SKM-1 (cell line): ENCODE measurements at regions not wholly inside any gene's neighbourhood (a gene's known extent, or its start where the extent isn't known, plus 50 kb on each side); places are given as distances from the start of the nearest gene placed in this dataset.
"Not testable (repeated sequence)": the region's sequence is repeated elsewhere in the genome, so short reads cannot be mapped to it uniquely, and the experiment has no call there.

Experiments
- DNase-seq: peaks from one replicate; lab custom pipeline; 2025; ENCODE audit not compliant: unreplicated experiment; lab: John Stamatoyannopoulos, UW

DNA sequence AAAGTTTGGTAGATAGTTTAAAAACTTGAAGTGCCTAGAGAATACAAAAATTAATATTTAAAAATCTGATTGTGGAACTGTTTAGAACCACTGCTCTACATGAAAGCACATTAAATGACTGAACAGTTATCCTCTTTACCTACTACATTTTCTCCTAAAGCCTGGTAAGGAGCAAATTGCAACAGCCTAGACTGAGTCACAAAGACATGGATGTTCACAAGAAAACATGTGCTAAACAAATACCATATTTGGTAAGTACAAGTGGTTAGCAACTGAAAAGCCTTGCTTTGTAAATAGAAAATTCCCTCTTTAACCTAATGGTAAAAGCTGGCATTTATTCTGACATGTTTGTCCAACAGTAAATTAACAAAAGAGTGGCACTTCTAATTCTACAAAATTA is 203.1 kb downstream of the FBXO8 start:
- no peak for DNase-seq

GRCh38 chr4:174071595-174071994 is 211.9 kb downstream of the FBXO8 start:
- DNase-seq, result no peak

DNA sequence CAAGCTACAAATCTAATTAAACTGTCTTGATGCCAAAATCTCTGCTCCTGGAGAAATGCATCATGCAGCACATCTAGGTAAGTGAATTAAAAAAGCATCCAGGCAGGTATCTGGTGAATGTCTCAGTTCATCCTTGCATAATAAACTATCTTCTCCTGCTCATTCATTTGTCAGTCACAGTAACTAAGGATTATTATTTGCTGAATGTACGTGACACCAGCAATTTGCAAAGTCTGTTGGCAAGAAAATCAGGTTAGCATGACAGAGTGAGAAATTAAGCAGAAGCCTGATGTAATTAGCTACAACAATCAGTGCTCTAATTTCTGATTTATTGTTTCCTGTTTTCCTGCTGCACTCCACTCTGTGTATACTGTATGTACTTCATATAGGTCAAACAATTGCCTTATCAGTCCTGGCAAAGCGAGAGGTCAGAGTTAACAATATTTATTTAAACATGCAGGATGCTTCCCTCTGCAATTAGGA is 213.6 kb downstream of the FBXO8 start:
- DNase-seq, result no peak

- DNase-seq, result no peak
Measured at GRCh38 chr4:174066611-174067205, 216.8 kb downstream of the FBXO8 start.

DNA sequence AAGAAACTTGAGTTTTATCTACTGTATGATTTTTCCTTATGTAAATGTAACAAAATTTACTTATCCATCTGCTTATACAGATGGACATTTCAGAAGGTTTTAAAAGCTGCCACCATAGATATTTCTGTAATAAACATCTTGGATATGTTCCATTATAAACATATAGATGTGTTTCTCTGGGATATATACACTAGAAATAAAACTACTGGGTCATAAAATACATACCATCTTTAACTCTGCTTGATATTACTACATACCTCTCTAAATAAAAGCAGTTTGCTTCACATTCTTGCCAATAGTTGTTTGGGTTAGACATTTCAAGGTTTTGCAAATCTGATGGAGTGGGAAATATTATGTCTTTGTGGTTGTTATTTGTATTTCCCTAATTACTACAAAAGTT is 220.6 kb downstream of the FBXO8 start:
- no peak for DNase-seq

DNA sequence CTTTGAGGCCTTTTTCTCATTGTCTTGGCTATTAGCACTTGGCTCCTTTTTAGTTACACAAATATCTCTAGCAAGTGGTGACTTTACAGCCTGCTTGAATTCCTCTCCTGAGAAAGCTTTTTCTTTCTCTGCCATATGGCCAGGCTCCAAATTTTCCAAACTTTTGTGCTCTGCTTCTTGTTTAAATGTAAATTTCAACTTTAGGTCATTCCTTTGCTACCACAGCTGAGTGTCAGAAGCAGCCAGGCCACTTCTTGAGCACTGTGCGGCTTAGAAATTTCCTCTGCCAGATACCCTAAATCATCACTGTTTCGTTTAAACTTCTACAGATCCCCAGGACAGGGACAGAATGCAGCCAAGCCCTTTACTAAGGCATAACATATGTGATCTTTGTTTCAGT is 222.4 kb downstream of the FBXO8 start:
- DNase-seq, result no peak

- no peak for DNase-seq
Measured at GRCh38 chr4:174058846-174059245, 224.6 kb downstream of the FBXO8 start.

- DNase-seq, result no peak
Measured at GRCh38 chr4:174056959-174057358, 226.5 kb downstream of the FBXO8 start.

GRCh38 chr4:174055344-174055743 is 228.1 kb downstream of the FBXO8 start:
- DNase-seq, result no peak

DNA sequence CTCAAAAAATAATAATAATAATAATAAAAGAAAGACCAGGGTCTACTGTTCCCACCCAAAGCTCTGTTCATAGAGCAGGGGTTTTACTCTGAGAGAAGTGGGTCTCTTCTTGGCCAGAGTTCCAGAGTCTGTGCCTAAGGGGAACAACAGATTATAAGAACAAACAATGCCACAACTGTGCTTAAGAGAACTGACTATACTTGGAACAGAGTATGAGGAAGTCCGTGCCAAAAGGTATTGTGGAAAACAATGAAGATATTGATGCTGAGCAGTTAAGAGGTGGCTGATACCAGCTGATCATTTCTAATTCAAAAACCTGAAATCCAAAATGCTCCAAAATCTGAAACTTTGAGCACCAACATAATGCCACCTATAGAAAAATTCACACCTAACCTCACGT is 229.6 kb downstream of the FBXO8 start:
- no peak for DNase-seq

DNA sequence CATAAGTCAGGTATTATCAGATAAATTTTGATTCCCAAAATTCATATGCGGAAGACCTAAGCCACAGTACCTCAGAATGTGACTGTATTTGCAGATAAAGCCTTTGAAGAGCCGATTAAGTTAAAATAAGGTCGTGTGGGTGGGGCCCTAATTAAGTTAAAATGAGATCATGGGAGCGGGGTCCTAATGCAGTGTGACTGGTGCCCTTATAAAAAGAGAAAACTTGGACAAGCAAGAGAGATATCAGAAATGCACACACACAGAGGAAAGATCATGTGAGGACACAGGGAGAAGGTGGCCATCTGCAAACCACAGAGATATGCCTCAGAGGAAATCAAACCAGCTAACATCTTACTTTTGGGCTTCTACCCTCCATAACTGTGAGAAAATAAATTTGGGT is 236.1 kb downstream of the FBXO8 start:
- no peak for DNase-seq

GRCh38 chr4:174045829-174046228 is 237.6 kb downstream of the FBXO8 start:
- not testable (repeated sequence) for DNase-seq

DNA sequence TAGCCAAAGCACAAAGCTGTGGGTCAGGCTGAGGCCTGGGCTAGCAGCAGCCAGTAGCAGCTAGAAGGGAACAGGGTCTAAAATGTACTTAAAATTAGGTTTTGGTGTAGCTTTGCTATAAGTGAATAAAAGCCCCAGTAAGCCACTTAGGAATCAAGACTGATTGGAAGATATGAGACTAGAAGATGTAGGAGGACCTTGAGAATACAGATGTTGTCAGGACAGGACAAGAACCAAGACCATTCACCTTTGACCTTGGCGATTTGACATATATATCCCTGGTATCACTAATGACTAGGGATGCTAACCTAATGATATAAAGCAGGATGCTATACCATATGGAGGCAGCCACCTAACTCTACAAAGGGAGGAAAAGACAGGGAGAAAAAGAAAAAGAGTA is 238.1 kb downstream of the FBXO8 start:
- DNase-seq, result no peak

- no peak for DNase-seq
Measured at GRCh38 chr4:174041555-174042105, 241.8 kb downstream of the FBXO8 start.

DNA sequence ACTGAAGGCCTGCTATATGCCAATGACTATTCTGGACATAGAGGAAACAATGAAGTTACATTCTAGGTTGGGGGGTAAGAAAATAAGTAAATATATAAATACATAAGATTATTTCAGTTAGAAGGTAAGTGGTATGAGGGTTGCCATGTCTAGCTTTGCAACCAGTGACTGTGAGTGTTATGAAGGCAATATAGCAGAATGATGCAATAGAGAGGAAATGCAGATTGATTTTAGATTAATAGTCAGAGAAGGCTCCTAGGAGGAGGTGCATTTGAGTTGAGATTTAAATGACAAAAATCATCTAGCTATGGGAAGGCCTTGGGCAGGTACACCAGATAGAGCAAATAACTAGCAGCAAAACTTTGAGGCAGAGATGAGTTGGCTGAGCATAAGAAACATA is 243.2 kb downstream of the FBXO8 start:
- DNase-seq, result no peak

GRCh38 chr4:174038481-174038880 is 245.0 kb downstream of the FBXO8 start:
- DNase-seq, result no peak

DNA sequence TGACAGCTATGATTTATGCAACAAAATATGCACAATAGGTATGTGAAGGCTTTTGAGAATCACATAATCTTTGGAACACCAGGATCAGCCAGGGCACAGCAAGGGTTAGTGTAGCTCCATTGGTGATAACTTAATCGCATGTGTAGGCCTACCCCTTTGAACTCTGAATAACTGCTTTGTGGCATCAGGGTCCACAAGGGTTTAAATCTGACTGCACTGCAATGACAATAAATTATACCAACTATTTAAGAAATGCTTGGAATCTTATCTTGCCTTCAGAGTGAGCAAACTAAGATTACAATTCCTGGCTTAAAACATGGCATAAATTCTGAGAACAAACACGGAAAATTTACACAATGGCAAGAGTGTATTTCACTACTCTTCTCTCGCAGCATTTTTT is 245.8 kb downstream of the FBXO8 start:
- no peak for DNase-seq

GRCh38 chr4:174037049-174037448 is 246.4 kb downstream of the FBXO8 start:
- no peak for DNase-seq

DNA sequence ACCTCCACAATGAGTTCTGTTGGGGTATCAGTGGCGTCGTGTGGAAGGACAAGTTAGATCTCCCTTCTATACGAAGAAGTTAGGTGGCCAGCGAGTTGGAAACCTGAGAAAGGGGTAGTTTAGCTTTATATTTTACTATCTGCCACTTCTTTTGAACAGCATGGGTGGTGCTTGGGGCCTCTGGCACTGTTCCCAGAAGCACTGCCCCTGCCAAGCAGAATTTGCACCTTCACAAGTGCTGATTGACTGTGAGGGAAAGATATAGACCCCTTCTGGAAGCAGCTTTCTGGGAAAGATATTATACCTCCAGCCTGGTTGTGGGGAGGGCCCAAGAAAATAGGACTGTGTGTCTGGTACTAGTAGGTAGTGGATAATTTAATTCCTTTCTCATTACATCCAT is 246.9 kb downstream of the FBXO8 start:
- no peak for DNase-seq

GRCh38 chr4:174036111-174036510 is 247.4 kb downstream of the FBXO8 start:
- DNase-seq, result no peak

- DNase-seq, result no peak
Measured at GRCh38 chr4:174023641-174024040, 259.8 kb downstream of the FBXO8 start.

DNA sequence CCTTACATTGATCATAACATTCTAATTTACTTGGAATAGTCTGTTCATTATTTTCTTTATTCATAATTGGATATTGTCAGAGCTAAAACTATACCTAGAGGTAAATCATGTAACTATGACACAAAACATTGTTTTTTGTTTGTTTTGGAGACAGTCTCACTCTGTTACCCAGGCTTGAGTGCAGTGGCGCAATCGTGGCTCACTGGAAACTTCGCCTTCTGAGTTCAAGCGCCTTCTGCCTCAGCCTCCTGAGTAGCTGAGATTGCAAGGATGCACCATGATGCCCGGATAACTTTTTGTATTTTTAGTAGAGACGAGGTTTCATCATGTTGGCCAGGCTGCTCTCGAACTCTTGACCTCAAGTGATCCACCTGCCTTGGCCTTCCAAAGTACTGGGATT is 265.2 kb downstream of the FBXO8 start:
- DNase-seq, result no peak

DNA sequence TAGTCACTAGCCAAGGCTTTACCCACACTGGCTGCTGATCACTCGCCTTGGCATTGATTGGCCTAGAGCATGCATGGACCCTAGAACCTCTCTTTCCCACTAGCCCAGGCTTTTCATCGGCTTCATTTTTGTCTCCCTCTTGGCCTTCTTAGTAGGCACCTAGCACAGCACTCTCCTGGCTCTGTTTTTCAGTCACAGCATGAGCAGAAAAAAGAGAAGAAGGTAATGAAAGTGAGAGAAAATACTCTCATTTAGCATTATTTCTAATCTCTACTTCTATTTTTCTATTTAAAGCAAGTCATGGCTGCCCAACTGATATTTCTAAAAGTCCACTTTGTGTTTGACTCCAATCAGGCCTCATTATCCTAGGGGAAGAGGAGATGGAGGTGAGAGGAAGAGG is 267.2 kb downstream of the FBXO8 start:
- DNase-seq, result no peak
